Esophagus squamous epithelium (tissue), 5 donors: ENCODE measurements at regions not wholly inside any gene's neighbourhood (a gene's known extent, or its start where the extent isn't known, plus 50 kb on each side); places are given as distances from the start of the nearest gene placed in this dataset.

Source experiments
- DNase-seq: peaks from one replicate; lab custom pipeline; 2025; lab: John Stamatoyannopoulos, UW
- H3K27ac ChIP-seq, 4 donors: fragments of 200-600 bp; sonication (generic); one replicate each; pipeline ENCODE4 v1.5.1; 2016 to 2019; ENCODE audit warnings: mild to moderate bottlenecking in 1 of 4
- H3K27me3 ChIP-seq, 4 donors: fragments of 200-600 bp; sonication (generic); 1 replicate in 3 of 4; 2 replicates in 1 of 4; pipeline versions ENCODE4 v1.5.1 to v1.6.0; 2017 to 2021; ENCODE audit warnings: antibody characterized with exemption in 1 of 4
- H3K36me3 ChIP-seq, 3 donors: fragments of 200-600 bp; sonication (generic); one replicate each; pipeline ENCODE4 v1.5.1; 2016 to 2019
- H3K4me1 ChIP-seq, 3 donors: fragments of 200-600 bp; sonication (generic); one replicate each; pipeline ENCODE4 v1.5.1; 2017 to 2019
- H3K4me3 ChIP-seq, 4 donors: fragments of 200-600 bp; sonication (generic); 1 replicate in 3 of 4; 2 replicates in 1 of 4; pipeline ENCODE4 v1.5.1; 2016 to 2019; ENCODE audit warnings: mild to moderate bottlenecking in 2 of 4, moderate library complexity in 1 of 4
- H3K9me3 ChIP-seq, 3 donors: fragments of 200-600 bp; sonication (generic); one replicate each; pipeline ENCODE4 v1.5.1; 2016 to 2019
- CTCF ChIP-seq, 6 experiments: fragments of 450-650 bp in 4 of 6; fragments of 200-600 bp in 2 of 6; sonication (generic) in 2 of 6; IDR thresholded peaks; one replicate each; pipeline ENCODE4 v1.5.1; 2016 to 2019; ENCODE audit warnings: antibody characterized with exemption in 6 of 6, mild to moderate bottlenecking in 4 of 6, moderate library complexity in 4 of 6
- POLR2A ChIP-seq, 4 donors: fragments of 450-650 bp; IDR thresholded peaks; one replicate each; pipeline ENCODE4 v1.6.1; 2017; ENCODE audit warnings: antibody characterized with exemption in 4 of 4, mild to moderate bottlenecking in 4 of 4, moderate library complexity in 3 of 4
- WGBS, 2 donors: methylation state at CpG; one replicate each; pipeline ENCODE4 v1.1.5; 2018; 5-methylcytosine and 5-hydroxymethylcytosine counted together
- intact Hi-C: fragments of 100-400 bp; cut with DNase I; formaldehyde crosslinking; loops from one replicate; pipeline ENCODE4 v1.15.0; 2022
- donor health status: DM: yes; HTN: yes; CAD: no.

GRCh38 chr4:165635381-165635780, 237.7 kb upstream of the TLL1 start:
- Histone ChIP-seq H3K36me3 (no peaks in the 10 kb centered on the region), H3K27ac (no peak overlapping the region), H3K4me1 (no peaks in the 10 kb centered on the region), H3K4me3 (no peak overlapping the region), H3K9me3 (no peaks in the 10 kb centered on the region), H3K27me3 (no peaks in the 10 kb centered on the region)
- TF ChIP-seq POLR2A (IDR thresholded peaks at IDR 0.05), result no peak
- no peak for TF ChIP-seq CTCF (IDR thresholded peaks at IDR 0.05)
- 67% methylated on average over 1 of the region's 1 CpG; no CpG with 5 or more reads in 1 of the 2 donors for WGBS, 2 donors
- DNase-seq, result no peak
- intact Hi-C loops, result no loop called here

GRCh38 chr4:165635951-165636350, 237.1 kb upstream of the TLL1 start:
- DNase-seq, result no peak
- Histone ChIP-seq H3K27me3 (no peaks in the 10 kb centered on the region), H3K4me3 (no peak overlapping the region), H3K9me3 (no peaks in the 10 kb centered on the region), H3K36me3 (no peaks in the 10 kb centered on the region), H3K27ac (no peak overlapping the region), H3K4me1 (no peaks in the 10 kb centered on the region)
- intact Hi-C loops, result no loop called here
- 63 to 83% methylated on average over 2 of the region's 2 CpGs for WGBS, 2 donors
- TF ChIP-seq POLR2A (IDR thresholded peaks at IDR 0.05) (no peak), CTCF (IDR thresholded peaks at IDR 0.05) (no peak)

GRCh38 chr4:165651901-165652300, 221.1 kb upstream of the TLL1 start:
- WGBS, 2 donors, result 83 to 89% methylated on average over 1 of the region's 1 CpG

GRCh38 chr4:165654556-165654955, 218.5 kb upstream of the TLL1 start:
- no peak for TF ChIP-seq POLR2A (IDR thresholded peaks at IDR 0.05)
- no peak for TF ChIP-seq CTCF (IDR thresholded peaks at IDR 0.05)
- no peak for DNase-seq
- no peaks in the 10 kb centered on the region for H3K27me3 ChIP-seq
- no peak overlapping the region for H3K4me3 ChIP-seq
- intact Hi-C loops, result no loop called here
- H3K27ac ChIP-seq, result no peak overlapping the region
- no peaks in the 10 kb centered on the region for H3K9me3 ChIP-seq
- 16 to 81% methylated on average over 2 of the region's 2 CpGs for WGBS, 2 donors
- no peaks in the 10 kb centered on the region for H3K36me3 ChIP-seq
- no peaks in the 10 kb centered on the region for H3K4me1 ChIP-seq

More at GRCh38 chr4:165651901-165652300, 221.1 kb upstream of the TLL1 start:
- H3K4me1 ChIP-seq, result no peaks in the 10 kb centered on the region
- H3K27ac ChIP-seq, result no peak overlapping the region
- H3K27me3 ChIP-seq, result no peaks in the 10 kb centered on the region
- no peaks in the 10 kb centered on the region for H3K9me3 ChIP-seq
- no peak for TF ChIP-seq CTCF (IDR thresholded peaks at IDR 0.05)
- TF ChIP-seq POLR2A (IDR thresholded peaks at IDR 0.05), result no peak
- no peaks in the 10 kb centered on the region for H3K36me3 ChIP-seq
- no peak for DNase-seq
- H3K4me3 ChIP-seq, result no peak overlapping the region
- intact Hi-C loops, result no loop called here

- Histone ChIP-seq H3K27ac (no peak overlapping the region), H3K27me3 (no peaks in the 10 kb centered on the region), H3K4me1 (no peaks in the 10 kb centered on the region), H3K36me3 (no peaks in the 10 kb centered on the region), H3K4me3 (no peak overlapping the region), H3K9me3 (no peaks in the 10 kb centered on the region)
- intact Hi-C loops, result no loop called here
- no peak for TF ChIP-seq CTCF (IDR thresholded peaks at IDR 0.05)
- no peak for TF ChIP-seq POLR2A (IDR thresholded peaks at IDR 0.05)
- DNase-seq, result no peak
- WGBS, 2 donors, result 31 to 36% methylated on average over 1 of the region's 1 CpG
Observed at GRCh38 chr4:165656399-165656798, 216.6 kb upstream of the TLL1 start.
